NCI-H446 treated with DMSO at 0.1 percent for 48 hours (cell line): ENCODE measurements at regions not wholly inside any gene's neighbourhood (a gene's known extent, or its start where the extent isn't known, plus 50 kb on each side); places are given as distances from the start of the nearest gene placed in this dataset.

ENCODE experiments used
- DNase-seq: peaks from one replicate; lab custom pipeline; 2025; lab: John Stamatoyannopoulos, UW

GRCh38 chr2:8525582-8526402, 156.1 kb upstream of the ID2 start:
- no peak for DNase-seq

GRCh38 chr2:8526403-8526696, 155.5 kb upstream of the ID2 start:
- DNase-seq: no peak

GRCh38 chr2:8527031-8527430, 154.8 kb upstream of the ID2 start:
- DNase-seq: no peak

GRCh38 chr2:8527676-8528075, 154.2 kb upstream of the ID2 start:
- no peak for DNase-seq

GRCh38 chr2:8528863-8529262, 153.0 kb upstream of the ID2 start:
- no peak for DNase-seq

GRCh38 chr2:8529706-8530277, 152.1 kb upstream of the ID2 start:
- no peak for DNase-seq

- DNase-seq: no peak
Measured at GRCh38 chr2:8531481-8531880, 150.4 kb upstream of the ID2 start.

GRCh38 chr2:8532438-8532837, 149.4 kb upstream of the ID2 start:
- DNase-seq: no peak

- DNase-seq: no peak
Measured at GRCh38 chr2:8533923-8534322, 147.9 kb upstream of the ID2 start.

- DNase-seq: no peak
Measured at GRCh38 chr2:8534386-8534728, 147.5 kb upstream of the ID2 start.

GRCh38 chr2:8534729-8535468, 147.0 kb upstream of the ID2 start:
- DNase-seq: no peak

GRCh38 chr2:8535469-8535795, 146.4 kb upstream of the ID2 start:
- no peak for DNase-seq

GRCh38 chr2:8535821-8536685, 145.8 kb upstream of the ID2 start:
- DNase-seq: no peak

GRCh38 chr2:8536686-8537561, 144.9 kb upstream of the ID2 start:
- DNase-seq: no peak

- no peak for DNase-seq
Measured at GRCh38 chr2:8537562-8538155, 144.2 kb upstream of the ID2 start.

- no peak for DNase-seq
Measured at GRCh38 chr2:8538531-8538930, 143.3 kb upstream of the ID2 start.

- DNase-seq: no peak
Measured at GRCh38 chr2:8538931-8539621, 142.8 kb upstream of the ID2 start.

GRCh38 chr2:8539743-8540551, 141.9 kb upstream of the ID2 start:
- DNase-seq: no peak

GRCh38 chr2:8540552-8541055, 141.3 kb upstream of the ID2 start:
- DNase-seq: no peak

- no peak for DNase-seq
Measured at GRCh38 chr2:8541223-8541622, 140.6 kb upstream of the ID2 start.
